PFSK-1 (cell line): ENCODE measurements at regions not wholly inside any gene's neighbourhood (a gene's known extent, or its start where the extent isn't known, plus 50 kb on each side); places are given as distances from the start of the nearest gene placed in this dataset.

Experiments used
- POLR2AphosphoS5 ChIP-seq: IDR thresholded peaks from 2 replicates; pipeline ENCODE4 v1.6.1; 2012; ENCODE audit warnings: low read depth, mild to moderate bottlenecking, control low read depth, low read length, moderate library complexity
- REST ChIP-seq, 2 experiments: IDR thresholded peaks; 2 replicates each; pipeline versions ENCODE4 v1.6.1 to v1.8.0; 2011 to 2012; ENCODE audit warnings: low read depth in 2 of 2, low read length in 2 of 2, control low read depth in 1 of 2, inconsistent platforms in 1 of 2, mild to moderate bottlenecking in 1 of 2, moderate library complexity in 1 of 2; ENCODE audit not compliant: insufficient read depth in 1 of 2
- TAF1 ChIP-seq: IDR thresholded peaks from 2 replicates; pipeline ENCODE4 v1.6.1; 2012; ENCODE audit warnings: low read length, control low read depth, borderline replicate concordance; ENCODE audit not compliant: insufficient read depth

DNA sequence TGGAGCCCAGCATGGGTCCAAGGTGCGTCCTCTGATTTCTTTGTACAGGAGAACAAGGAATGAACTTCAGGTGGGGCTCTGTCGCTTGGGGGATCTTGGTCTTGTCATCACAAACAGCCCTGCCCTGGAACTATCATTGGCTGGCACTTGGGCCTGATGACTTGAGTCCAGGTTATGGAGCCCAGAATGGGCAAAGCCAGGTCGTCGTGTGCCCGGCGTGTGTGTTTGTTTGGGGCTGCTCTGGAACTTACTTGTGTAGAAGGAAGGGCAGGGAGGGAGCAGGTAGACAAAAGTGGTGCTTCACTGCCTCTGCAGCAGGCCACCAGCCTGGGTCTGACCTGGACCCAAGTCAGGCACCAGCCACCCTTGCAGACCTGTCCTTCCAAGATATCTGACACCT, 306.3 kb upstream of the HS6ST1 start:
- no peak for TF ChIP-seq TAF1
- TF ChIP-seq REST (IDR thresholded peaks at IDR 0.05; ENCODE audit: insufficient read depth in 1 of 2, low read depth in 2 of 2, low read length in 2 of 2): no peak
- TF ChIP-seq POLR2AphosphoS5: no peak
